C4-2B (cell line): ENCODE measurements at regions not wholly inside any gene's neighbourhood (a gene's known extent, or its start where the extent isn't known, plus 50 kb on each side); places are given as distances from the start of the nearest gene placed in this dataset.

Source experiments
- CTCF ChIP-seq: fragments of 450-650 bp; conservative IDR thresholded peaks from 2 replicates; pipeline ENCODE4 v1.5.1; 2017; ENCODE audit warnings: mild to moderate bottlenecking
- ZFX ChIP-seq: fragments of 450-650 bp; IDR thresholded peaks from 2 replicates; pipeline ENCODE4 v1.6.1; 2017

- TF ChIP-seq CTCF: no peak
- no peak for TF ChIP-seq ZFX
Measured at GRCh38 chr10:80701706-80702105, 164.0 kb downstream of the SH2D4B start.
